HG03103 (cell line): ENCODE measurements at regions not wholly inside any gene's neighbourhood (a gene's known extent, or its start where the extent isn't known, plus 50 kb on each side); places are given as distances from the start of the nearest gene placed in this dataset.
"Not testable (repeated sequence)": the region's sequence is repeated elsewhere in the genome, so short reads cannot be mapped to it uniquely, and the experiment has no call there.

Experiments used
- ATAC-seq: cut with Tn5 transposase; IDR thresholded peaks from one replicate; pipeline ENCODE4 v1.9.1; 2021; ENCODE audit warnings: low read depth; ENCODE audit not compliant: unreplicated experiment

DNA sequence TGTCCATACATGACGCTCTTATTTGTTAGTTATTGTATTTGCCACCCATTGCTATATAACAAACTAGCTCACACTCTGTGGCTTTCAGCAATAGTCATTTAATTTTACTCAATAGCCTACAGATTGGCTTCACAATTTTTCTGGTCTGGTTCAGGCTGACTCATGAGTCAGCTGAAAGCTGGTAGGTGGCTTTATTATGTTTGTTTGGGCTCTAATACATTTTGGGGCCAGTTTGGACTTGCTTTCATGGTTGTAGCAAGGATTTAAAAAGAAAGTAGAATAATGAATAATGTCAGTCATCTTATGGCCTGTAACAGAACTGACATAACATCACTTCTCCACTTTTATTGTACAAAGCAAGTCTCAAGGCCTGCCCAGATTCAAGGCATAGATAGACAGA is 338.7 kb downstream of the LRRIQ3 start:
- no peak for ATAC-seq

DNA sequence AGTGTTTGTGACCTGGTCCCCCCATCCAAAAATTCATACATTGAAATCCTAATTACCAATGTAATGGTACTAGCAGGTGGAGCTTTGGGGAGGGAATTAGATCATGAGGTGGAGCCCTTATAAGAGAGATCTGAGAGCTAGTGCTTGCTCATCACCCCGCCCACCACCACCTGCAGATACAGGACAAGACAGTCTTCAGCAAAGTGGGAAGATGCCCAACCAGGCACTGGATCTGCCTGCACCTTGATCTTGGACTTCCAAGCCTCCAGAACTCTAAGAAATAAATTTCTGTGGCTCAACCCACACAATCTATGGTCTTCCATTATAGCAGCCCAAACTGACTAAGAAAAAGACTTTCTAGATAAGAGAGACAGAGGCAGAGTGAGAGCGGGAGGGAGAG is 343.4 kb downstream of the LRRIQ3 start:
- no peak for ATAC-seq

DNA sequence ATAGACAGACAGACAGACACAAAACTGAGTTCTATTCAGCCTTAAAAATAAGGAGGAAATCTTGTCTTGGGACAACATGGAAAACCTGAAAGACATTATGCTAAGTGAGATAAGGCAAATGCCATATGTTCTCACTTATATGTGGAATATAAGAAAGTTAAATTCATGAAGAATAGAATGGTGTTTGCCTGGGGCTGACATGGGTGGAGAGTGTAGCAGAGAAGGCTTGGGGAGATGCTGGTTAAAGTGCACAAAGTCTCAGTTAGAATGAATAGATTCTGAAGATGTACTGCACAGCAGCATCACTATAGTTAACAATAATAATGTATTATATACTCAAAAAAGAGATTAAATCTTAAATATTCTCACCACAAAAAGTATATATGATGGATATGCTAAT is 355.5 kb downstream of the LRRIQ3 start:
- no peak for ATAC-seq

DNA sequence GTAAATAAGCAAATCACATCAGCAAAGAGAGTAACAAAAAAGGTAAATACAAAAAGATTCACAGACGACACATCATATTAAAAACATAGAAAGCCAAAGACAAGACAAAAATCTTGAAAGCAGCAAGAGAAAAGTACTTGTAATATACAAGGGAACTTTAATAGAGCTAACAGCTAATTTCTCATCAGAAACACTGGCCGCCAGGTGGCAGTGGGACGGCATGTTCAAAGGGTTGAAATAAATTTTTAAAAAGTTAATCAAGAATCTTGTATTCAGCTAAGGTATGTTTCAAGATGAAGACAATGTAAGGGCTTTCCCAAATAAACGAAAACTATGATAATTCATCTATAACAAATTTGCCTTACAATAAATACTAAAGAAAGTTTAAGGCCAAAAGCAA is 358.1 kb downstream of the LRRIQ3 start:
- no peak for ATAC-seq

DNA sequence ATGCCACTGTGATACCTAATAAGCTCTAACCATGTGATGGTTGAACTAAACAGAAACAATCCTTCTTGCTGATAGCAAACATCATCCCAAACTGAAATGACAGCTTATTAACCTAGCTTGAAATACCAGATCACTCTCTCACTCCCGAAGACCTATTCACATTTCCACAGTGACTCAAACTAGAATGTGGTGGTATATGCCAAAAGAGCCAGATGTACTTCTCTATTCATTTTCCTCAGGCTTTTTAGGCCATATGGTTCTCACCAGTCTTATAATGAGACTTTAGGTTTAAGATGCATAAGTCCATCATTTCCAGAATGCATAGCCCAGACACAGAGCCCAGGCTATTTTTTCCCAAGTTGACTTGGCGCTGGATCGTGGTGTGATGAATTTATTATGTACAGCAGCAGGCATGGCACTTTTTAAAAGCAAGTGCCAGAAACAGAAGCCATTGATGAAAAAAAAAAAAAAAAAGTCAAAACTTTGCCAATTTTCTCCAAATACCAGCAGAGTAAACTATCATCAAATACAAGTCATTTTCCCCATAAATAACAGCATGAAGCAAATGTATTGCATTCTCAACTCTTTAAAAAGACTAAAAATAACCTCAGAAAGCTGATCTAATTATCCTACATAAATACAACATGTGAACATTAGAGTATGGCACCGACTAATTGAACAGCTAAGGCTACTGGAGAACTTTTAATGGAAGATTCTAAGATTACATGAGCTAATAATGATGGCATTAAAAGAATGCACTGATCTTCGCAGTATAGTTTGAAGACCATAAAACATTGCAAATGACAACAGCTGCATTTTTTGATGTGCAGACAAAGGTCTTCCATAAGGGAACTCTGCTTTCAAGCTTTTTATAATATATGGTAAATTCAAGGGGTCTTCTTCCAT is 365.4 kb downstream of the LRRIQ3 start:
- ATAC-seq: no peak

DNA sequence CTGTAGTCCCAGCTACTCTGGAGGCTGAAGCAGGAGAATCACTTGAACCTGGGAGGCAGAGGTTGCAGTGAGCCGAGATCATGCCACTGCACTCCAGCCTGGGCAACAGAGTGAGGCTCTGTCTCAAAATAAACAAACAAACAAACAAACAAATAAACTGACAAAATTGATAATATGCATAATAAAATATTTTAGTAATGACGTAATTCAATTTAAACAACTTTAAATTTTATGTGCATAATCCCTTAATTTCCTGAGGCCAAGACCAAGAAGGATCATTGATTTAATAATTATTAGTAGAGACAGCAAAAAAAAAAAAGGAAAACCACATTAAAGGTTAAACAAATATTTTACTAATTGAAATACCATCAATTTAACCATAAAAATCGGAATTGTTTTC is 370.7 kb downstream of the LRRIQ3 start:
- ATAC-seq: not testable (repeated sequence)

DNA sequence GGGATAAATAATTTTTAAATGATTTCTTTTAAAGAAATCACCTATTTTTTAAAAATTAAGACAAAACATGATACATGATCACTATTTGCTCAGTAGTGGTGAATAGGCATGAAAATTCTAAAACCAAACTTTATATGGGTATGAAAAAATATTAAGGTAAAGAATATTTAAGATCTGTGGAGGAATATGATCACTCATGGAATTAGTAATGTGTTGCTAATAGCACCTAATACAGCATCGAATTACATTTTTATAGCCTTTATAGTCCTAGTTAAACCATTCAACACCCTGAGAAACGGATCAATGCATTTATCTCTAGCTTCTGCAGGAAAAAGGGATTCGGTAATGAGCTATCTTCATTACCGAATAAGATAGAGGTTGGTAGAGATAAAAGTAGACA is 373.9 kb downstream of the LRRIQ3 start:
- ATAC-seq: no peak

DNA sequence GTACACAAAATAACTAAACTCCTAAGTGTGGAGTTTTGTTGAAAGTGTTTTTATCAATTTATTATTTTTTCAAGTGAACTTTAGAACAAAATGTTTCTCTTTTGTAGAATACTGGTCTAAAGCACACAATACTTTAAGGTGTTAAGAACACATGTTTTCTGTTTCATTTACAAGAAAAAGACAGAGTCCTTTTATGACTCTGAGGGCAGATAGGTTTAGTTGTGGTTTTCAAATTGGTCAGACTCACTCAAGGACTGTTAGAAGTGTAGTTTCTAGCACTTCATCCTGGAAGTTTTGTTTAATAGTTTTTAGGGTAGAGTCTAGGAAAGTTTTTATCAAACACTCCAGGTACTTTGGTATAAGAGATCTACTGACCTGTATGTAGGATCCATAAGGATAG is 376.5 kb downstream of the LRRIQ3 start:
- ATAC-seq: no peak

DNA sequence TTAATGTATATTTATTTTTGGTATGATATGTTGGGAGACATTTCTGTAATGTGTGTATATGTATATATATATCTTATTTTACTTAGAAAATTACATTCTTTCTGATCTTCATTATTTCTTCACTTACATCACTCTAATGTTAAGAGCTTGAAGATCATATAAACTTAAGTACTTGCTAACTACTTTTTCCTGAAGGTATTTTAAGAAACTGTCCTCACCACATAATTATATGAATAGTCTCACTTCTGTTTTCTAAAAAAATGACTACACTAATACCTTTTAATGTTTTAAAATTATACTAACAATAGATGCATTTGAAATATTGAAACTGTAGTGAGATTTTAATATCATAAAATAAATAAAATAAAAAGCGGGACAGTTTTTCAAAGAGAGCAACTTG is 377.1 kb downstream of the LRRIQ3 start:
- no peak for ATAC-seq

DNA sequence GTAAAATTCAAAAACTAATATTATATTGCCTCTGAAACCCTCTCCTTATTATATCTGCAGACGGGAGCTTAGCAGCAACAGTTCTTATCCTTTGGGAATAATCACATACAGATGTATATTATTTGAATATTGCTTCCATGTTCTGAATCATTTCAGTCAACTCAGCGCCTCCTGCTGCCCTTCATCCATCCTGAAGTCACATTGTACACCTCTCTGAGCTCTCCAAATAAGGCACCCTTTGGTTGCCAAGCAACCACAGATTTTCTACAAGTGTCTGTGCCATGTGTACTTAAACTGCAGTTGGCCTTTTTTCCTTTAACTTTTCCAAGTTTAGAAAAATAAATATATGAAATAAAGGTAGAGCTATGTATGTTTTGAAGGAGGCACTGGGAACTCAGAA is 384.3 kb downstream of the LRRIQ3 start:
- no peak for ATAC-seq

DNA sequence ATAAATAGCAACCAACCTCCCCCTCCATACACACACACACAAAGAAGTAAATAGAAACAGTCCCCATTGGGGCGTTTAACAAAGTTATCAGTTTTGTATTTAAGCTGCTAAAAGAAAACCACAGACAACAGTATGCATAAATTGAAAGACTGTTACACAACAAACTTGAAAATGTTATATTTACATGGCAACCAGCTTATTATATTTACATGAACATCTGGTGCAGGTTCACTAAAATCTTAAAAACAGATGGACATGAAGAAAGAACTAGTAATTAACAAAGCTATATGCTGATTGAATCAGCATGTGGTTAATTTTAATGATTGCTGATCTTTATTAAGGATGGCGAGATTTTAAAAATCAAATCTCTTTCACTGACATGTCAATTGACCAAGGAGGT is 384.7 kb downstream of the LRRIQ3 start:
- no peak for ATAC-seq

DNA sequence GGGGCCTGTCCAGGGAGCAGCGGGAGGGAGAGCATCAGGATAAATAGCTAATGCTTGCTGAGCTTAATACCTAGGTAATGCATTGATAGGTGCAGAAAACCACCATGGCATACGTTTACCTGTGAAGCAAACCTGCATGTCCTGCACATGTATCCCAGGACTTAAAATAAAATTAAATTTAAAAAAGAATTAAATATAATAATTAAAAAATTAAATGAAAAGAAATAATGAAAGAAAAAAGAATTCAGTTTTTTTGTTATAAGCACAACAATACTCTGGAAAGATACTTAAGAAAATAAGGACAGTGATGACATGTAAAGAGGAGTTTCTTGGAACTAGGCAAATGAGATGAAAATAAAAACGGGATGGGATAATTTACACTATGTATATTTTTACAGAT is 386.2 kb downstream of the LRRIQ3 start:
- ATAC-seq: no peak

DNA sequence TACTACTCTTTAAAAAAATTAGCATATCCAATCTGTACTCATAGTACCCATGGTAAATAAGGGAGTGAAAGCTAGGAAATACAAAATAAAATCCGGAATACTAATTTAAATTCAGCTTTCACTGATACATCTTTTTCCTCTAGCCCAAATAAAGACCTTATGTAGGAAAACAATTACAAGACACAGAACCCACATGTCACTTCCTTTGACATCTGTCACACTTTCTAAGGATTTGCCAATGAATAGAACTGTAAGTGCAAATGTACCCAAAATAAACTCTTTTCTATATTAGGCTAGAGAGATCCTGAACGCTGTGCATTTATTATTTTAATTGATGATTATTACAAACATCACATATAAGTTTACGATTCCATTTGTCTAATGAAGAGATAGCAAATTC is 393.0 kb downstream of the LRRIQ3 start:
- no peak for ATAC-seq

DNA sequence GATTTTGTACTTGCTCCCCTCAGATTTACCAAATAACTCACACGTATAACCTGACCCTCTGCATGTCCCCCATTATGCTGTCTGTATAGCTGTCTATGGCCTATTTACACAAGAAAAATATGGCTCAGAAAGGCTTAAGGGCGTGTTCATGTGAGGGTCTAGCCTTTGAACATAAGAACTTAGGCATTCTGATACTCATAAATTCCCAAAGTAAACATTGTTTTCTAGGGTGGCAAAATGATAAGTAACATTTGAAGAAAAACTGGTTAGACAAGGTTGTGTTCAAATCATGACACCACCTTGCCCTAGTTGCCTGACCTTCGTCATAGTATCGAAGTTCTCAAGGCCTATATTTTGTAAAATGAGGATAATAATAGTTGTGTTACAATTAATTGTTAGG is 394.6 kb downstream of the LRRIQ3 start:
- ATAC-seq: no peak

DNA sequence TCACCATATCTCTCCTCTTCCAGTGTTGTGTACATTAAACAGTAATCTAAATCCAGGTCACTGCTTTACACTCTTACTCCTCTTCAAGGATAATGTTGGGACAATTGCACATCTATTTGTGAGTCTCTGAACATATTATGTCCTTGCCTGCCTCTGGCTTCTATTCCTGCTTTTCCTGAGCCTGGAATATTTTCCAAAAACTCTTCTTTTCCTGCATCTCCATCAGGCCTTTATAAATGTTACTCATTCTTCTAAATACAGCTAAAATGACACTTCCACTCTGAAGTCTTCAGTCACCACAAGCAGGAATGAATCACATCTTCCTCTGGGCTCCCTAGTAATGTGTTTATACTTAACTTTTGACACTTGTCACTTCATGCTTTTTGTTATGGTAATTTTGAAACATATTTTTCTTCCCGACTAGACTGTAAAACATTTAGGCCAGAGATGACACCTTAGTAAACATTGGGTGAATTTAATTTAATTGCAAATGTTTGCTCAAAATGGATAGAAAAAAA is 396.0 kb downstream of the LRRIQ3 start:
- no peak for ATAC-seq

DNA sequence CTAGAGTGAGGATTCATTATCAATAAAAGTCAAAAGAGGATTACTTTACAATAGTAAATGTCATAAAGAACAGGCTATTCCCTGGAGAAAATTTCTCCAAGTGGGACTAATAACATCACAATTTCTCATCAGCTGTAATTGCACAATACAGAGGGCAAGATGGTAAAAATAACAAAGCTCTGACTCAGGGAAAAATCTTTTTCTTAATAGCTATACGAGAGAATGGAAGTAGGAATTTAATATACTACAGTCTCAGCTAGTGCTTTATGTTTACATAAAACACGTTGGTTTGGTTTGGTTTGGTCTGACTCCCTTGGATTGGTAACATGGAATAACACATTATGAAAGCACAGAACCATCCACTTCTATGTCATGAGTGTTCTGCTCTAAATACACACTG is 397.6 kb downstream of the LRRIQ3 start:
- no peak for ATAC-seq

DNA sequence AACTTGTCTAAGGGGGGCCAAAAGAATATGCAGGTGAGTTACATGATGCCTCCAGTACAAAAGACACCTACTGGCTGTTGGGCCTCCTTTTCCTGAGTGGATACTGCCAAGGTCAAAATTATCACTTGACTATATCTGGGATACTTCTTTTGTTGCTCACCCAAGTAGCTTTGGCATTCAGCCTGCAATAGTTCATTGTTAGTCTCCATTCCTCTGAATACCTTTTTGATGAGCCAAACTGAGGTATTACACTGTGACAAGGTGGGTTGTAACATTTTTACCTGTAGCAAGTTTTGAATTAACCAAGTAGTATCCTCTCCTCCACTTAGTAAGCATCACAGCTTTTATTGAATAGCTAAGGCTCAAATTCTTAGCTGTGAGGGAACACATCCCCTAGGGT is 408.0 kb downstream of the LRRIQ3 start:
- ATAC-seq: no peak

DNA sequence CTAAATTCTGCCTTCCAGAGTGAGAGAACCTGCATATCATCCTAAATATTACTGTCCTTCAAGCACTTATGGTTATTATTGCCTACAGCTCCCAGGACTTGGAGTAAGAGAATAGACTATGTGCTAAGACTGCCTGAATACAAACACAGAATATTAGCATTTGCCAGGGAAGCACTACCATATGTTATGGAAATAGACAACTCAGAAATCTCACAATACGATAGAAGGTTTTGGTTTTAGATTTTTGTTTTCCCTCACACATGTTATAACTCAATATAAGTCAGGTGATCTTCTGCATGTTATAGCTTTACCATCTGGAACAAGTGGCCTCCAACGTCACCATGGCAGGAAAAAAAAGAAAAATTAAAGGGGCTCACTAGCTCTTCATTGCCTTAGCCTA is 413.9 kb downstream of the LRRIQ3 start:
- no peak for ATAC-seq

DNA sequence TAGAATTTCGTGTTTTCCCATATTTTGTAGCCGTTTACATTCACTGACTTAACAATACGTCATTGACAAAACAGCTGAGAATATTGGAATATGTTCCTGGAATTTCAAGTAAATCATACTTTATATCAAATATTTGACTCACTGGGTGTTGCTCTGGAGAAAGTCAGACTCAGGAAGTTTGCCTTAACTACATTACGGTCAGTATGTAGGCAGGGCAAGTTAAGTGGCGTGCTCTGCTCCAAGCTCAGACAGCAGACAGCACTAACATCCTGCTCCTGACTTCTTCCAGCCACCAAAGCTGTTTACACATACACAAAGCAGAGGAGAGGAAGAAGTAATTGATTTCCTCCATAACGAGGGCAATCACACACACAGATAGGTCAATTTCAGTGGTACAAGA is 414.6 kb downstream of the LRRIQ3 start:
- no peak for ATAC-seq

DNA sequence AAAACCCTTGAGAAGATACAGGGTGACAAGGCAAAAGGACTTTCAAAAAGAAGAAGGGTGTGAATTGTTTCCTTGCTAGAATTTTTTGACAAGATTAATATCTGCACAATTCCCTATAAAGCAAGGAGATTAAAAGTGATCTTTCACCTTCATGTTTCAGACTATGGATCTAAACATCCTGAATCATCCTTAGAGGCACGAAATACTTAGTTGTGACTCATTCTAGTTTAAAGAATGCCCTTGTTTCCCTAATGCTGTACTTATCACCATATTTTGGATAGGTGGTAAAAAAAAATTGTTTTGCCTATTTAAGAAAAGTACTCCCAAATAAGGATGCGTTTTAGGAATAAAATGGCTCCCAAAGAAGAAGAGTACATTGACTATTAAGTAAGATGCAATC is 415.1 kb downstream of the LRRIQ3 start:
- ATAC-seq: no peak

DNA sequence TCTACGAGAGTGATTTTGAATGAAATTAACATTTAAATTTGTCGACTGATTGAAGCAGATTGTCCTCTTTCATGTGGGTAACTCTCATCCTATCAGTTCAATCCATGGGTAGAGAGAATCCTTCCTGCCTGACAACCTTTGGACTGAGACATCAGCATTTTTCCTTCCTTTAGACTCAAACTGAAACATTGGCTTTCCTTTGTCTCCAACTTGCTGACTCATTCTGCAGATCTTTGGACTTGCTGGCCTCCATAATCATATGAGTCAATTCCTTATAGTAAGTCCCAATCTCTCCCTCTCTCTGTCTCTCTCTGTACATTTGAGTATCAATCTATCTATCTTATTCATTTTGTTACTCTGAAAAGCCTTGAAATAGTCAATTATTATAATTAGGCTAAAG is 416.7 kb downstream of the LRRIQ3 start:
- no peak for ATAC-seq

DNA sequence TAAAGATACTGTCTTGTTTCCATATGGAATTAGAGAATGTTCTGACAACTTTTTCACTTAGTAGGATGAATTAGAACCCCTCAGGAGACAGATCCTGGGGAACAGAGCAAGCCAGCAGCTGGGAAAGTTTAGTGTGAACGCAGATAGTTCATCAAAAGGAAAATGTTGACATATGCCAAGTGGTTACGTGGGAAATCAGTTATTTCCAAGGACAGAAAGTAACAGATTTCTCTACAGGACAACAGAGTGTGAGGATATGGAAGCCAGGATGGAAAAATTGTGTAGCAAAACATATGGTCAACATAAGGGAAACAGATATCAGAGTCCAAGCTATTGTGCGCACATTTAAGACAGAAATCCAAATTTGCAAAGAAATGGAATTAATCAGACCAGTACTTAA is 419.5 kb downstream of the LRRIQ3 start:
- no peak for ATAC-seq

DNA sequence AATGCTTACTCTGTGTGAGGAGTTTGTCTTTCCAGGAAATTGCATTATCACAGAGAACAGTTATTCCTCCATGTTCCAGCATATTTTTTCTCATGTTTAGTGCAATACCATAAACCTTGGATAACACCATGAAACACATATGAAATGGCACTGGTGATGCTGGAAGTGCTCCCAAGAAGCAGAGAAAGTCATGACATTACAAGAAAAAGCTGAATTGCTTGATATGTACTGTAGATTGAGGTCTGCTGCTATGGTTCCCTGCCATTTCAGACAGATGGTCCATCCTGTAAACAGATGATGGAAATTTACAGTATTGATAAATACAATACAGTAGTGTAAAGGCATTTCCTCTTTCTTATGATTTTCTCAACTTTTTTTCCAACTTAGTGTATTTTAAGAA is 422.1 kb downstream of the LRRIQ3 start:
- no peak for ATAC-seq
